ENCODE measurements at regions not wholly inside any gene's neighbourhood (a gene's known extent, or its start where the extent isn't known, plus 50 kb on each side); places are given as distances from the start of the nearest gene placed in this dataset.

- Histone ChIP-seq H3K4me1 (ENCODE audit: control insufficient read depth in 5 of 5, insufficient read depth in 5 of 5, low read length in 5 of 5) (peaks cover 0 to 4% (median 2%) of the 10 kb centered on the region in 5 donors), H3K27ac (ENCODE audit: low read depth in 1 of 2, low read length in 1 of 2) (no peak overlapping the region), H3K9me3 (ENCODE audit: control insufficient read depth in 4 of 4, insufficient read depth in 3 of 4, low read length in 3 of 4) (no peaks in the 10 kb centered on the region), H3K9ac (ENCODE audit: insufficient read depth in 1 of 2, low read length in 2 of 2) (no peak overlapping the region), H3K27me3 (ENCODE audit: control insufficient read depth in 3 of 3, insufficient read depth in 3 of 3, low read length in 2 of 3) (peaks cover 0 to 4% (median 0%) of the 10 kb centered on the region in 3 donors), H3K36me3 (ENCODE audit: control insufficient read depth in 4 of 4, insufficient read depth in 4 of 4, low read length in 4 of 4) (no peaks in the 10 kb centered on the region), H3K4me3 (no peak overlapping the region)
- no peak for TF ChIP-seq CTCF (IDR thresholded peaks at IDR 0.05; ENCODE audit: control extremely low read depth, extremely low read depth)
- ATAC-seq (ENCODE audit: insufficient read depth, low FRiP score) (no peak), DNase-seq (no peak)
- WGBS, 2 donors = 39% methylated on average over 7 of the region's 7 CpGs
Observed at GRCh38 chr2:173791502-173791901, 173.7 kb downstream of the SP3 start.

GRCh38 chr2:173792166-173792565 is 173.0 kb downstream of the SP3 start:
- DNase-seq (no peak), ATAC-seq (ENCODE audit: insufficient read depth, low FRiP score) (no peak)
- 85 to 92% methylated on average over 7 of the region's 7 CpGs for WGBS, 2 donors

GRCh38 chr2:173792741-173793140 is 172.4 kb downstream of the SP3 start:
- ATAC-seq (ENCODE audit: insufficient read depth, low FRiP score) (no peak), DNase-seq (no peak)
- Histone ChIP-seq H3K4me3 (no peak overlapping the region), H3K4me1 (ENCODE audit: control insufficient read depth in 5 of 5, insufficient read depth in 5 of 5, low read length in 5 of 5) (peaks cover 0 to 4% (median 2%) of the 10 kb centered on the region in 5 donors), H3K36me3 (ENCODE audit: control insufficient read depth in 4 of 4, insufficient read depth in 4 of 4, low read length in 4 of 4) (no peaks in the 10 kb centered on the region), H3K9ac (ENCODE audit: insufficient read depth in 1 of 2, low read length in 2 of 2) (no peak overlapping the region), H3K27ac (ENCODE audit: low read depth in 1 of 2, low read length in 1 of 2) (no peak overlapping the region), H3K27me3 (ENCODE audit: control insufficient read depth in 3 of 3, insufficient read depth in 3 of 3, low read length in 2 of 3) (peaks cover 0 to 4% (median 0%) of the 10 kb centered on the region in 3 donors), H3K9me3 (ENCODE audit: control insufficient read depth in 4 of 4, insufficient read depth in 3 of 4, low read length in 3 of 4) (no peaks in the 10 kb centered on the region)
- 80 to 85% methylated on average over 3 of the region's 3 CpGs for WGBS, 2 donors
- TF ChIP-seq CTCF (IDR thresholded peaks at IDR 0.05; ENCODE audit: control extremely low read depth, extremely low read depth) = no peak

More at GRCh38 chr2:173792166-173792565, 173.0 kb downstream of the SP3 start:
- Histone ChIP-seq H3K4me1 (ENCODE audit: control insufficient read depth in 5 of 5, insufficient read depth in 5 of 5, low read length in 5 of 5) (peaks cover 0 to 4% (median 2%) of the 10 kb centered on the region in 5 donors), H3K36me3 (ENCODE audit: control insufficient read depth in 4 of 4, insufficient read depth in 4 of 4, low read length in 4 of 4) (no peaks in the 10 kb centered on the region), H3K9ac (ENCODE audit: insufficient read depth in 1 of 2, low read length in 2 of 2) (no peak overlapping the region), H3K4me3 (no peak overlapping the region), H3K9me3 (ENCODE audit: control insufficient read depth in 4 of 4, insufficient read depth in 3 of 4, low read length in 3 of 4) (no peaks in the 10 kb centered on the region), H3K27me3 (ENCODE audit: control insufficient read depth in 3 of 3, insufficient read depth in 3 of 3, low read length in 2 of 3) (peaks cover 0 to 4% (median 0%) of the 10 kb centered on the region in 3 donors), H3K27ac (ENCODE audit: low read depth in 1 of 2, low read length in 1 of 2) (no peak overlapping the region)
- no peak for TF ChIP-seq CTCF (IDR thresholded peaks at IDR 0.05; ENCODE audit: control extremely low read depth, extremely low read depth)

Measured in lung (tissue), 11 donors.